HEK293 (cell line): ENCODE measurements at regions not wholly inside any gene's neighbourhood (a gene's known extent, or its start where the extent isn't known, plus 50 kb on each side); places are given as distances from the start of the nearest gene placed in this dataset.

Source experiments
- TCF7L2 ChIP-seq: IDR thresholded peaks from 2 replicates; pipeline ENCODE4 v1.6.1; 2011; ENCODE audit warnings: low read depth, mild to moderate bottlenecking, inconsistent platforms, low read length, moderate library complexity, borderline replicate concordance
- ZNF138 ChIP-seq: fragments of 450-650 bp; formaldehyde crosslinking; IDR thresholded peaks from 2 replicates; pipeline ENCODE4 v1.5.1; 2016; ENCODE audit warnings: missing biosample characterization, missing genetic modification characterization, borderline replicate concordance
- ZNF239 ChIP-seq: fragments of 450-650 bp; formaldehyde crosslinking; IDR thresholded peaks from 2 replicates; pipeline ENCODE4 v1.5.1; 2016; ENCODE audit warnings: missing biosample characterization, missing genetic modification characterization
- ZNF785 ChIP-seq: fragments of 450-650 bp; formaldehyde crosslinking; IDR thresholded peaks from 2 replicates; pipeline ENCODE4 v1.5.1; 2016; ENCODE audit warnings: missing biosample characterization, missing genetic modification characterization
- TF ChIP-seq, protein P1 (sequence below): fragments of 450-650 bp; formaldehyde crosslinking; IDR thresholded peaks from 2 replicates; pipeline ENCODE4 v1.5.1; 2016; ENCODE audit warnings: missing biosample characterization, missing genetic modification characterization
- TF ChIP-seq, protein P2 (sequence below): fragments of 450-650 bp; formaldehyde crosslinking; IDR thresholded peaks from 2 replicates; pipeline ENCODE4 v1.5.1; 2016; ENCODE audit warnings: missing biosample characterization, missing genetic modification characterization

DNA sequence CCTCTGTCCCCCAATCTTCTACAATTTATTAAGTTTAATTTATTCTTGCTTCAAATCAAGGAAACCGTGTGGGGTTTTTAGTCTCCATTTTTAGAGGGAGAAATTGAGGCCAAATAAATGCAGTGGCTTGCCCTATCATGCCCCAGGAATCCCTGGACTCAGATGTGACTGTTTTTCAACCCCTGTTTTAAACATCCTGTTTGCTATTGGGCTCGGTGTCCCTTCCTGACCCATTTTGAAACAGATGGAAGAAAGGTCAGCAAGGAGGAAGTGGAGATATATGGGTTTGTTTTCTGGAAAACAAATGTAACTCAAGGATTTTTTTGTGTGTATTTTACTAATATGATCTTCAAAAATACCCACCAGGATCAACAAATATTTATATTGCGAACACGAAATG lies 84.7 kb downstream of the DACT1 start:
- TF ChIP-seq, protein P1, sequence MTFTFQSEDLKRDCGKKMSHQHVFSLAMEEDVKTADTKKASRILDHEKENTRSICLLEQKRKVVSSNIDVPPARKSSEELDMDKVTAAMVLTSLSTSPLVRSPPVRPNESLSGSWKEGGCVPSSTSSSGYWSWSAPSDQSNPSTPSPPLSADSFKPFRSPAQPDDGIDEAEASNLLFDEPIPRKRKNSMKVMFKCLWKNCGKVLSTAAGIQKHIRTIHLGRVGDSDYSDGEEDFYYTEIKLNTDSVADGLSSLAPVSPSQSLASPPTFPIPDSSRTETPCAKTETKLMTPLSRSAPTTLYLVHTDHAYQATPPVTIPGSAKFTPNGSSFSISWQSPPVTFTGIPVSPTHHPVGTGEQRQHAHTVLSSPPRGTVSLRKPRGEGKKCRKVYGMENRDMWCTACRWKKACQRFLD (tag by site-specific recombination), result no peak
- TF ChIP-seq ZNF239 (tag by site-specific recombination), result no peak
- no peak for TF ChIP-seq ZNF785
- no peak for TF ChIP-seq ZNF138 (tag by site-specific recombination)
- no peak for TF ChIP-seq TCF7L2
- TF ChIP-seq, protein P2, sequence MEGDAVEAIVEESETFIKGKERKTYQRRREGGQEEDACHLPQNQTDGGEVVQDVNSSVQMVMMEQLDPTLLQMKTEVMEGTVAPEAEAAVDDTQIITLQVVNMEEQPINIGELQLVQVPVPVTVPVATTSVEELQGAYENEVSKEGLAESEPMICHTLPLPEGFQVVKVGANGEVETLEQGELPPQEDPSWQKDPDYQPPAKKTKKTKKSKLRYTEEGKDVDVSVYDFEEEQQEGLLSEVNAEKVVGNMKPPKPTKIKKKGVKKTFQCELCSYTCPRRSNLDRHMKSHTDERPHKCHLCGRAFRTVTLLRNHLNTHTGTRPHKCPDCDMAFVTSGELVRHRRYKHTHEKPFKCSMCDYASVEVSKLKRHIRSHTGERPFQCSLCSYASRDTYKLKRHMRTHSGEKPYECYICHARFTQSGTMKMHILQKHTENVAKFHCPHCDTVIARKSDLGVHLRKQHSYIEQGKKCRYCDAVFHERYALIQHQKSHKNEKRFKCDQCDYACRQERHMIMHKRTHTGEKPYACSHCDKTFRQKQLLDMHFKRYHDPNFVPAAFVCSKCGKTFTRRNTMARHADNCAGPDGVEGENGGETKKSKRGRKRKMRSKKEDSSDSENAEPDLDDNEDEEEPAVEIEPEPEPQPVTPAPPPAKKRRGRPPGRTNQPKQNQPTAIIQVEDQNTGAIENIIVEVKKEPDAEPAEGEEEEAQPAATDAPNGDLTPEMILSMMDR, result no peak
